ENCODE measurements at regions not wholly inside any gene's neighbourhood (a gene's known extent, or its start where the extent isn't known, plus 50 kb on each side); places are given as distances from the start of the nearest gene placed in this dataset.

DNA sequence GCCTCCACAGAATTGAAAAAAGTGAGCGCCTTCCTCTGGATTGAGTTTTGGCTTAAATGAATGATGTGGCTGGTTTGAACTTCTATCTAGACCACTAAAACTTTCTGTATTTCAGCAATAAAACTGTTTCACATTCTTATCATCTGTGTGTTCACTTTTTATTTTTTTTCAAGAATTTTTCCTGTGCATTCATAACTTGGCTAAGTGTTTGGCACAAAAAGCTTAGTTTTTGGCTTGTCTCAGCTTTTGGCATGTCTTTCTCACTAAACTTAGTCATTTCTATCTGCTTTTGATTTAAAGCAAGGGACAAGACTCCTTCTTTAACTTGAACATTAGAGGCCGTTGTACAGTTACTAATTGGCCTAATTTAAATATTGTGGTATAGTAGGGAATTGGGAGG lies 1015.1 kb downstream of the EPHA7 start:
- no peak for TF ChIP-seq EZH2 (IDR thresholded peaks at IDR 0.05; ENCODE audit: borderline replicate concordance, insufficient read depth, low read length, poor library complexity, severe bottlenecking)
- TF ChIP-seq, protein P1, sequence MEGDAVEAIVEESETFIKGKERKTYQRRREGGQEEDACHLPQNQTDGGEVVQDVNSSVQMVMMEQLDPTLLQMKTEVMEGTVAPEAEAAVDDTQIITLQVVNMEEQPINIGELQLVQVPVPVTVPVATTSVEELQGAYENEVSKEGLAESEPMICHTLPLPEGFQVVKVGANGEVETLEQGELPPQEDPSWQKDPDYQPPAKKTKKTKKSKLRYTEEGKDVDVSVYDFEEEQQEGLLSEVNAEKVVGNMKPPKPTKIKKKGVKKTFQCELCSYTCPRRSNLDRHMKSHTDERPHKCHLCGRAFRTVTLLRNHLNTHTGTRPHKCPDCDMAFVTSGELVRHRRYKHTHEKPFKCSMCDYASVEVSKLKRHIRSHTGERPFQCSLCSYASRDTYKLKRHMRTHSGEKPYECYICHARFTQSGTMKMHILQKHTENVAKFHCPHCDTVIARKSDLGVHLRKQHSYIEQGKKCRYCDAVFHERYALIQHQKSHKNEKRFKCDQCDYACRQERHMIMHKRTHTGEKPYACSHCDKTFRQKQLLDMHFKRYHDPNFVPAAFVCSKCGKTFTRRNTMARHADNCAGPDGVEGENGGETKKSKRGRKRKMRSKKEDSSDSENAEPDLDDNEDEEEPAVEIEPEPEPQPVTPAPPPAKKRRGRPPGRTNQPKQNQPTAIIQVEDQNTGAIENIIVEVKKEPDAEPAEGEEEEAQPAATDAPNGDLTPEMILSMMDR (IDR thresholded peaks at IDR 0.05; ENCODE audit: poor library complexity, severe bottlenecking) = no peak
- TF ChIP-seq TAF1 (IDR thresholded peaks at IDR 0.05; ENCODE audit: low read depth) = no peak
- no peak for TF ChIP-seq POLR2AphosphoS5 (IDR thresholded peaks at IDR 0.05)
- TF ChIP-seq EP300 (conservative IDR thresholded peaks at IDR 0.05; ENCODE audit: poor library complexity, severe bottlenecking) = no peak
- TF ChIP-seq, protein P2, sequence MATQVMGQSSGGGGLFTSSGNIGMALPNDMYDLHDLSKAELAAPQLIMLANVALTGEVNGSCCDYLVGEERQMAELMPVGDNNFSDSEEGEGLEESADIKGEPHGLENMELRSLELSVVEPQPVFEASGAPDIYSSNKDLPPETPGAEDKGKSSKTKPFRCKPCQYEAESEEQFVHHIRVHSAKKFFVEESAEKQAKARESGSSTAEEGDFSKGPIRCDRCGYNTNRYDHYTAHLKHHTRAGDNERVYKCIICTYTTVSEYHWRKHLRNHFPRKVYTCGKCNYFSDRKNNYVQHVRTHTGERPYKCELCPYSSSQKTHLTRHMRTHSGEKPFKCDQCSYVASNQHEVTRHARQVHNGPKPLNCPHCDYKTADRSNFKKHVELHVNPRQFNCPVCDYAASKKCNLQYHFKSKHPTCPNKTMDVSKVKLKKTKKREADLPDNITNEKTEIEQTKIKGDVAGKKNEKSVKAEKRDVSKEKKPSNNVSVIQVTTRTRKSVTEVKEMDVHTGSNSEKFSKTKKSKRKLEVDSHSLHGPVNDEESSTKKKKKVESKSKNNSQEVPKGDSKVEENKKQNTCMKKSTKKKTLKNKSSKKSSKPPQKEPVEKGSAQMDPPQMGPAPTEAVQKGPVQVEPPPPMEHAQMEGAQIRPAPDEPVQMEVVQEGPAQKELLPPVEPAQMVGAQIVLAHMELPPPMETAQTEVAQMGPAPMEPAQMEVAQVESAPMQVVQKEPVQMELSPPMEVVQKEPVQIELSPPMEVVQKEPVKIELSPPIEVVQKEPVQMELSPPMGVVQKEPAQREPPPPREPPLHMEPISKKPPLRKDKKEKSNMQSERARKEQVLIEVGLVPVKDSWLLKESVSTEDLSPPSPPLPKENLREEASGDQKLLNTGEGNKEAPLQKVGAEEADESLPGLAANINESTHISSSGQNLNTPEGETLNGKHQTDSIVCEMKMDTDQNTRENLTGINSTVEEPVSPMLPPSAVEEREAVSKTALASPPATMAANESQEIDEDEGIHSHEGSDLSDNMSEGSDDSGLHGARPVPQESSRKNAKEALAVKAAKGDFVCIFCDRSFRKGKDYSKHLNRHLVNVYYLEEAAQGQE (IDR thresholded peaks at IDR 0.05; ENCODE audit: borderline replicate concordance) = no peak
- no peak for TF ChIP-seq RAD21 (conservative IDR thresholded peaks at IDR 0.05)
- TF ChIP-seq MXI1 (conservative IDR thresholded peaks at IDR 0.05; ENCODE audit: poor library complexity, severe bottlenecking) = no peak
